IPS-NIHi7 (cell line): ENCODE measurements at regions not wholly inside any gene's neighbourhood (a gene's known extent, or its start where the extent isn't known, plus 50 kb on each side); places are given as distances from the start of the nearest gene placed in this dataset.
"Not testable (repeated sequence)": the region's sequence is repeated elsewhere in the genome, so short reads cannot be mapped to it uniquely, and the experiment has no call there.

Experiments used
- DNase-seq: peaks from one replicate; pipeline ENCODE4 v3.0.0; 2012; ENCODE audit warnings: mixed read lengths; ENCODE audit errors: extremely low spot score

- no peak for DNase-seq
Observed at GRCh38 chr1:242813490-242814091, 289.1 kb upstream of the PLD5 start.

GRCh38 chr1:242811092-242811840, 286.8 kb upstream of the PLD5 start:
- no peak for DNase-seq

GRCh38 chr1:242806324-242806723, 281.8 kb upstream of the PLD5 start:
- no peak for DNase-seq

- DNase-seq = not testable (repeated sequence)
Observed at GRCh38 chr1:242805360-242805759, 280.9 kb upstream of the PLD5 start.

GRCh38 chr1:242802973-242803372, 278.5 kb upstream of the PLD5 start:
- no peak for DNase-seq

GRCh38 chr1:242800521-242800920, 276.0 kb upstream of the PLD5 start:
- no peak for DNase-seq

- no peak for DNase-seq
Observed at GRCh38 chr1:242797856-242798255, 273.4 kb upstream of the PLD5 start.

- no peak for DNase-seq
Observed at GRCh38 chr1:242788771-242789170, 264.3 kb upstream of the PLD5 start.

GRCh38 chr1:242787968-242788367, 263.5 kb upstream of the PLD5 start:
- no peak for DNase-seq

- DNase-seq = no peak
Observed at GRCh38 chr1:242784807-242785206, 260.3 kb upstream of the PLD5 start.

GRCh38 chr1:242784084-242784483, 259.6 kb upstream of the PLD5 start:
- no peak for DNase-seq

GRCh38 chr1:242774256-242774655, 249.8 kb upstream of the PLD5 start:
- DNase-seq = no peak

GRCh38 chr1:242770366-242770765, 245.9 kb upstream of the PLD5 start:
- DNase-seq = no peak

GRCh38 chr1:242764161-242764560, 239.7 kb upstream of the PLD5 start:
- DNase-seq = no peak

- DNase-seq = no peak
Observed at GRCh38 chr1:242761556-242761955, 237.1 kb upstream of the PLD5 start.

- DNase-seq = no peak
Observed at GRCh38 chr1:242754926-242755325, 230.4 kb upstream of the PLD5 start.

- DNase-seq = no peak
Observed at GRCh38 chr1:242754125-242754524, 229.6 kb upstream of the PLD5 start.

GRCh38 chr1:242747233-242747632, 222.7 kb upstream of the PLD5 start:
- DNase-seq = no peak

GRCh38 chr1:242745079-242745478, 220.6 kb upstream of the PLD5 start:
- no peak for DNase-seq

GRCh38 chr1:242743983-242744780, 219.7 kb upstream of the PLD5 start:
- no peak for DNase-seq

GRCh38 chr1:242738702-242739645, 214.5 kb upstream of the PLD5 start:
- no peak for DNase-seq

- DNase-seq = no peak
Observed at GRCh38 chr1:242736611-242737010, 212.1 kb upstream of the PLD5 start.
